ENCODE measurements at regions not wholly inside any gene's neighbourhood (a gene's known extent, or its start where the extent isn't known, plus 50 kb on each side); places are given as distances from the start of the nearest gene placed in this dataset.

DNA sequence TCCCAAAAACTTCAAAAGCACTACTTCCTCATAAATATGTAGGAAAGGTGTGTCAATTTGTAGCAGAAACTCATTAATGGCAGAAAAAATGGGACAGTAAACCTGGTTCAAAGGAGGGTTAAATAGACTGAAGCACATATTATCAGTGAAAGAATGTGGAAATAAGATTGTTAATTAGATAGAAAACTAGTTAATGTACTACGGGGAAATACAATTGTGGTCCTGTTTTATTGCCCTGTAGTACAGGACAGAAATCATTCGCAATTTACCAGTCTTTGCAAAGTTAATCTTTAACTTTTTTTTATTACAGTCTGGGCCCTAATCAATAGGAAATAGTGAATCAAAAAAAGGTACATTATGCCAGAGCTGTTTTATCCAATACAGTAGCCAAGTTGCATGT is 82.0 kb upstream of the PAK5 start:
- Histone ChIP-seq H3K4me3 (replicated peaks; ENCODE audit: low read depth, low read length) (no peak overlapping the region), H3K36me3 (ENCODE audit: control insufficient read depth, insufficient read depth, low read length) (no peaks in the 10 kb centered on the region), H3K27me3 (replicated peaks; ENCODE audit: control insufficient read depth, insufficient read depth, low read length) (no peaks in the 10 kb centered on the region)
- no peak for DNase-seq (ENCODE audit: extremely low read depth, insufficient read length)
- TF ChIP-seq, protein P1, sequence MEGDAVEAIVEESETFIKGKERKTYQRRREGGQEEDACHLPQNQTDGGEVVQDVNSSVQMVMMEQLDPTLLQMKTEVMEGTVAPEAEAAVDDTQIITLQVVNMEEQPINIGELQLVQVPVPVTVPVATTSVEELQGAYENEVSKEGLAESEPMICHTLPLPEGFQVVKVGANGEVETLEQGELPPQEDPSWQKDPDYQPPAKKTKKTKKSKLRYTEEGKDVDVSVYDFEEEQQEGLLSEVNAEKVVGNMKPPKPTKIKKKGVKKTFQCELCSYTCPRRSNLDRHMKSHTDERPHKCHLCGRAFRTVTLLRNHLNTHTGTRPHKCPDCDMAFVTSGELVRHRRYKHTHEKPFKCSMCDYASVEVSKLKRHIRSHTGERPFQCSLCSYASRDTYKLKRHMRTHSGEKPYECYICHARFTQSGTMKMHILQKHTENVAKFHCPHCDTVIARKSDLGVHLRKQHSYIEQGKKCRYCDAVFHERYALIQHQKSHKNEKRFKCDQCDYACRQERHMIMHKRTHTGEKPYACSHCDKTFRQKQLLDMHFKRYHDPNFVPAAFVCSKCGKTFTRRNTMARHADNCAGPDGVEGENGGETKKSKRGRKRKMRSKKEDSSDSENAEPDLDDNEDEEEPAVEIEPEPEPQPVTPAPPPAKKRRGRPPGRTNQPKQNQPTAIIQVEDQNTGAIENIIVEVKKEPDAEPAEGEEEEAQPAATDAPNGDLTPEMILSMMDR (IDR thresholded peaks at IDR 0.05; ENCODE audit: insufficient read depth, low read length, poor library complexity, severe bottlenecking) = no peak

DNA sequence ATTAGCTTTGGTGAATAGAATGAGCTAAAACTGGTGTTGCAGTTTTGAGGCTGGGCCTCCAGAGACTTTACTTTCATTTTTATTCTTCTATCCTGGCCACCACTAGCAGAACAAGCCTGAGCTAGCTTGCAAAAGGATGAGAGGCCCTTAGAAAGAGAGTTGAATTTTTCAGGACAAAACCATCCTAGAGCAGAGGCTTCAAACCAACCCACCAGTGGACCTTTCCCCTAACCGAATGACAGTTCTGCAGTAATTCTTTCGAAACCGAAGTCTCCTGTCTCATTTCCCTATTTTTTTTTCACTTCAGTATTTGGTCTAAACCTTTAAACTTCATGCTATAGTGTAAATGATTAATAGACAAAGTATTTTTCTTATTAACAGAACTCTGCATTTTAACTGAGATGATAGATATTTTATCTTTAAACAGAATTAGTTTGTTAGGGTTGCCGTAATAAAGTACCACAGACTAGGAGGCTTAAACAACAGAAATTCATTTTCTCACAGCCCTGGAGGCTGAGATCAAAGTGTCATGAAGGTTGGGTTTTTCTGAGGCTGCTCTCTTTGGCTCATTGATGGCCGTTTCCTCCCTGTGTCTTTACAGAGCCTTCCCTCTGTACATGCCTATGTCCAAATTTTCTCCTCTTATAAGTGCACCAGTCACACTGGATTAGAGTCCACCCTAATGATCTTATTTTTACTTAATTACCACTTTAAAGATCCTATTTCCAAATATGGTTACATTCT is 80.6 kb upstream of the PAK5 start:
- TF ChIP-seq, protein P1 (IDR thresholded peaks at IDR 0.05; ENCODE audit: insufficient read depth, low read length, poor library complexity, severe bottlenecking) = no peak
- DNase-seq (ENCODE audit: extremely low read depth, insufficient read length) = peak; percentile 25
- Histone ChIP-seq H3K36me3 (ENCODE audit: control insufficient read depth, insufficient read depth, low read length) (no peaks in the 10 kb centered on the region), H3K27me3 (replicated peaks; ENCODE audit: control insufficient read depth, insufficient read depth, low read length) (no peaks in the 10 kb centered on the region), H3K4me3 (replicated peaks; ENCODE audit: low read depth, low read length) (no peak overlapping the region)

DNA sequence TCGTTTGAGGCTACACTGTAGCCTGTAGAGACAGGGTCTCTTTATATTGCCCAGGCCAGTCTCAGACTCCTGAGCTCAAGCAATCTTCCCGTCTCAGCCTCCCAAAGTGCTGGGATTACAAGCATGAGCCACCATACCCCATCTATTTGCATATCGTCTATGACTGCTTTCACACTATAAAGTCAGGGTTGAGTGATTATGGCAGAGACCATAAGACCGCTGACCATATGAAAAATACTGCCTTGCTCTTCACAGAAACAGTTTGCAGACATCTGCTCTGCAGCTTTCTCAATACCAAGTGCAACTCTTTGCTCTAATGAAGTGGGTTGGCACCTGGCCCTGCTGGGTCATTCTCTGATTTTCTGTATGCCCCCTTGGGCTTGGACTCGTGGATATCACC is 79.5 kb upstream of the PAK5 start:
- Histone ChIP-seq H3K36me3 (ENCODE audit: control insufficient read depth, insufficient read depth, low read length) (no peaks in the 10 kb centered on the region), H3K27me3 (replicated peaks; ENCODE audit: control insufficient read depth, insufficient read depth, low read length) (no peaks in the 10 kb centered on the region), H3K4me3 (replicated peaks; ENCODE audit: low read depth, low read length) (no peak overlapping the region)
- TF ChIP-seq, protein P1 (IDR thresholded peaks at IDR 0.05; ENCODE audit: insufficient read depth, low read length, poor library complexity, severe bottlenecking) = no peak
- DNase-seq (ENCODE audit: extremely low read depth, insufficient read length) = peak; percentile 13

DNA sequence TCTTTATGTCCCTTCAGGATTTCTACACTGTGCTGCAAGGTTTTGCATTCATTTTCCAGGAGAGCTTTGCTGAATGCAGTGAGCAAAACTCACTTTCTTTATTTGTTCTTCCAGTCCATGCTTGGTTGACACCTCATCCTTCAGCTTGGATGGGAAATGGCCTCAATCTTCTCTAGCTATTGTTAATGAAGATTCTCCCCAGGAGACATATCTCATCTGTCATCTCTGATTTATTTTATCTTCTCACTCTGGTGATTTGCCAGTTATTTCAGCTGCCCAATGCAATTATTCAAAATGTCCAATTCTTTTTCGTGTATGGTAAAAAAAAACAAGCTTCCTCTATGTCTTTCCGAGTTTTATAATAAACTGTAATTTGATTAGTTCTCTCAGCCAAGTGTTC is 77.9 kb upstream of the PAK5 start:
- TF ChIP-seq, protein P1 (IDR thresholded peaks at IDR 0.05; ENCODE audit: insufficient read depth, low read length, poor library complexity, severe bottlenecking) = no peak
- DNase-seq (ENCODE audit: extremely low read depth, insufficient read length) = no peak
- no peaks in the 10 kb centered on the region for H3K36me3 ChIP-seq (ENCODE audit: control insufficient read depth, insufficient read depth, low read length)
- no peak overlapping the region for H3K4me3 ChIP-seq (replicated peaks; ENCODE audit: low read depth, low read length)
- H3K27me3 ChIP-seq (replicated peaks; ENCODE audit: control insufficient read depth, insufficient read depth, low read length) = no peaks in the 10 kb centered on the region; the same call in 1 of the 2 replicates

DNA sequence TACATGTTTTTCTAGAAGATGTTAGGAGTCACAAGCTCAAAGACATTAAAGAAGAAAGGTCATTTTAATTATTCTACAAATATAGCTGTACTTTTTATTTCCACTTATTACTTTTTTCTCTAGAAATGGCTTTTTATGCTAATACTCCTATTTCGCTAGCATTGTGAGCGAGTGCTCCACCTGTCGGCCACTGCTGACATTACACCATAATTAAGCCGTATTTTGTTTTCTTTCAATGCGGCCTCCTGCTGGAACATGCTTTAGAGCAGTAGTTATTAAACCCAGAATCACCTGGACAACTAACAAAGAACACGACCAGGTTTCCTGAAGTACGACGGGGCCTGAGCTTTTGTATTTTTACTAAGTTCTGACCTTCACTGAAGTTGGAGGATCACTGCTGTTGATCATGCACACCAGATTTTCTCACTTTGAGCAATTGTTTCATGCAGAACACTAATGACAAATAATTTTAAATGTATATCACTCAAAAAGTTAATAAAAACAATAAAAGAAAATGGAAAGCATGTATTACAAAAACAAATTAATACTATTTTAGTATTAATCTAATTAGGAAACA is 74.1 kb upstream of the PAK5 start:
- Histone ChIP-seq H3K36me3 (ENCODE audit: control insufficient read depth, insufficient read depth, low read length) (no peaks in the 10 kb centered on the region), H3K4me3 (replicated peaks; ENCODE audit: low read depth, low read length) (no peak overlapping the region), H3K27me3 (replicated peaks; ENCODE audit: control insufficient read depth, insufficient read depth, low read length) (no peaks in the 10 kb centered on the region; the same call in 1 of the 2 replicates)
- DNase-seq (ENCODE audit: extremely low read depth, insufficient read length) = no peak
- TF ChIP-seq, protein P1 (IDR thresholded peaks at IDR 0.05; ENCODE audit: insufficient read depth, low read length, poor library complexity, severe bottlenecking) = peak; percentile 81
